Neural crest cell (in vitro differentiated cells): ENCODE measurements at regions not wholly inside any gene's neighbourhood (a gene's known extent, or its start where the extent isn't known, plus 50 kb on each side); places are given as distances from the start of the nearest gene placed in this dataset.

Experiments used
- DNase-seq: peaks from one replicate; pipeline ENCODE4 v3.0.0; 2021; ENCODE audit warnings: low read depth, mixed read lengths, low spot score
- H3K27ac Mint-ChIP-seq: one replicate; pipeline ENCODE4 v1.8.0; 2021; ENCODE audit warnings: mild to moderate bottlenecking, mixed read lengths; ENCODE audit not compliant: unreplicated experiment
- H3K27me3 Mint-ChIP-seq: 2 replicates; pipeline ENCODE4 v1.8.0; 2021; ENCODE audit warnings: low read depth, mild to moderate bottlenecking, mixed read lengths
- H3K36me3 Mint-ChIP-seq: 2 replicates; pipeline ENCODE4 v1.8.0; 2021; ENCODE audit warnings: low read depth, mild to moderate bottlenecking, mixed read lengths
- H3K4me1 Mint-ChIP-seq: 2 replicates; pipeline ENCODE4 v1.8.0; 2021; ENCODE audit warnings: mixed read lengths
- H3K4me3 Mint-ChIP-seq: one replicate; pipeline ENCODE4 v1.8.0; 2021; ENCODE audit warnings: mild to moderate bottlenecking, mixed read lengths
- H3K9me3 Mint-ChIP-seq: 2 replicates; pipeline ENCODE4 v1.8.0; 2021; ENCODE audit warnings: mixed read lengths
- CTCF ChIP-seq: fragments of 200-600 bp; sonication (generic); conservative IDR thresholded peaks from 2 replicates; pipeline ENCODE4 v1.5.0; 2021; ENCODE audit warnings: antibody characterized with exemption, mild to moderate bottlenecking

- no peaks in the 10 kb centered on the region for H3K9me3 Mint-ChIP-seq
- no peak for DNase-seq
- peaks cover 34% of the 10 kb centered on the region for H3K27me3 Mint-ChIP-seq
- peaks cover 10% of the 10 kb centered on the region for H3K4me1 Mint-ChIP-seq
- no peak overlapping the region for H3K27ac Mint-ChIP-seq
- H3K36me3 Mint-ChIP-seq = no peaks in the 10 kb centered on the region
- H3K4me3 Mint-ChIP-seq = peak overlapping the region; percentile 37
- TF ChIP-seq CTCF = no peak
These were observed 97.1 kb downstream of the TNFAIP2 start for GRCh38 chr14:103220134-103220981.

- H3K9me3 Mint-ChIP-seq = no peaks in the 10 kb centered on the region
- H3K27me3 Mint-ChIP-seq = peaks cover 34% of the 10 kb centered on the region
- H3K4me1 Mint-ChIP-seq = peaks cover 17% of the 10 kb centered on the region
- no peak overlapping the region for H3K27ac Mint-ChIP-seq
- no peaks in the 10 kb centered on the region for H3K36me3 Mint-ChIP-seq
- no peak for TF ChIP-seq CTCF
- DNase-seq = no peak
- H3K4me3 Mint-ChIP-seq = no peak overlapping the region
These were observed 97.9 kb downstream of the TNFAIP2 start for GRCh38 chr14:103220982-103221641.

- Mint-ChIP-seq H3K27ac (no peak overlapping the region), H3K9me3 (no peaks in the 10 kb centered on the region), H3K36me3 (no peaks in the 10 kb centered on the region), H3K27me3 (peaks cover 36% of the 10 kb centered on the region), H3K4me3 (no peak overlapping the region), H3K4me1 (peaks cover 22% of the 10 kb centered on the region)
- DNase-seq = no peak
- no peak for TF ChIP-seq CTCF
These were observed 98.6 kb downstream of the TNFAIP2 start for GRCh38 chr14:103221781-103222358.

GRCh38 chr14:103223818-103224352 lies 100.6 kb downstream of the TNFAIP2 start:
- Mint-ChIP-seq H3K4me1 (peaks cover 22% of the 10 kb centered on the region), H3K36me3 (no peaks in the 10 kb centered on the region), H3K4me3 (no peak overlapping the region), H3K9me3 (no peaks in the 10 kb centered on the region), H3K27ac (no peak overlapping the region), H3K27me3 (peaks cover 33% of the 10 kb centered on the region)
- DNase-seq = no peak
- no peak for TF ChIP-seq CTCF

GRCh38 chr14:103225062-103225461 lies 101.8 kb downstream of the TNFAIP2 start:
- no peak for DNase-seq
- H3K27ac Mint-ChIP-seq = no peak overlapping the region
- TF ChIP-seq CTCF = no peak
- H3K27me3 Mint-ChIP-seq = peaks cover 22% of the 10 kb centered on the region
- no peaks in the 10 kb centered on the region for H3K9me3 Mint-ChIP-seq
- no peak overlapping the region for H3K4me3 Mint-ChIP-seq
- peaks cover 17% of the 10 kb centered on the region for H3K4me1 Mint-ChIP-seq
- H3K36me3 Mint-ChIP-seq = no peaks in the 10 kb centered on the region
